AML-193 (cell line): ENCODE measurements at regions not wholly inside any gene's neighbourhood (a gene's known extent, or its start where the extent isn't known, plus 50 kb on each side); places are given as distances from the start of the nearest gene placed in this dataset.
"Not testable (repeated sequence)": the region's sequence is repeated elsewhere in the genome, so short reads cannot be mapped to it uniquely, and the experiment has no call there.

ENCODE experiments used
- DNase-seq, 2 experiments: peaks; one replicate each; lab custom pipeline; 2025; lab: John Stamatoyannopoulos, UW

- no peak for DNase-seq
These were observed 1748.7 kb downstream of the EFNA5 start for GRCh38 chr5:105922080-105922479.

- no peak for DNase-seq
These were observed 1753.5 kb downstream of the EFNA5 start for GRCh38 chr5:105917189-105917588.

- DNase-seq: no peak
These were observed 1763.7 kb downstream of the EFNA5 start for GRCh38 chr5:105907016-105907415.

- no peak for DNase-seq
These were observed 1765.3 kb downstream of the EFNA5 start for GRCh38 chr5:105905392-105905791.

- DNase-seq: no peak
These were observed 1767.7 kb downstream of the EFNA5 start for GRCh38 chr5:105903069-105903468.

GRCh38 chr5:105899726-105900125 lies 1771.0 kb downstream of the EFNA5 start:
- DNase-seq: no peak

GRCh38 chr5:105898183-105898582 lies 1772.6 kb downstream of the EFNA5 start:
- DNase-seq: no peak

- no peak for DNase-seq
These were observed 1785.5 kb downstream of the EFNA5 start for GRCh38 chr5:105885266-105885665.

- DNase-seq: no peak
These were observed 1787.7 kb downstream of the EFNA5 start for GRCh38 chr5:105882956-105883481.

GRCh38 chr5:105878402-105878801 lies 1792.3 kb downstream of the EFNA5 start:
- DNase-seq: no peak

- DNase-seq: no peak
These were observed 1793.1 kb downstream of the EFNA5 start for GRCh38 chr5:105877592-105877991.

GRCh38 chr5:105874316-105874715 lies 1796.4 kb downstream of the EFNA5 start:
- no peak for DNase-seq

- no peak for DNase-seq
These were observed 1798.0 kb downstream of the EFNA5 start for GRCh38 chr5:105872569-105873270.

- no peak for DNase-seq
These were observed 1802.5 kb downstream of the EFNA5 start for GRCh38 chr5:105868038-105868780.

GRCh38 chr5:105865834-105866233 lies 1804.9 kb downstream of the EFNA5 start:
- DNase-seq: no peak

GRCh38 chr5:105859350-105859749 lies 1811.4 kb downstream of the EFNA5 start:
- DNase-seq: not testable (repeated sequence)

- no peak for DNase-seq
These were observed 1821.0 kb downstream of the EFNA5 start for GRCh38 chr5:105849701-105850100.

- DNase-seq: no peak
These were observed 1829.9 kb downstream of the EFNA5 start for GRCh38 chr5:105840800-105841199.

- no peak for DNase-seq
These were observed 1833.8 kb downstream of the EFNA5 start for GRCh38 chr5:105836887-105837286.

- no peak for DNase-seq
These were observed 1834.5 kb downstream of the EFNA5 start for GRCh38 chr5:105836268-105836667.

GRCh38 chr5:105828821-105829220 lies 1841.9 kb downstream of the EFNA5 start:
- no peak for DNase-seq

GRCh38 chr5:105821800-105822199 lies 1848.9 kb downstream of the EFNA5 start:
- no peak for DNase-seq

- DNase-seq: no peak
These were observed 1852.8 kb downstream of the EFNA5 start for GRCh38 chr5:105817914-105818313.
